Lung (tissue), 11 donors: ENCODE measurements at regions not wholly inside any gene's neighbourhood (a gene's known extent, or its start where the extent isn't known, plus 50 kb on each side); places are given as distances from the start of the nearest gene placed in this dataset.
"Not testable (repeated sequence)": the region's sequence is repeated elsewhere in the genome, so short reads cannot be mapped to it uniquely, and the experiment has no call there.

Source experiments
- ATAC-seq: fragments of 200-7000 bp; cut with Tn5 transposase; one replicate; pipeline ENCODE4 v1.9.1; 2020; ENCODE audit warnings: moderate number of reproducible peaks; ENCODE audit not compliant: insufficient read depth, low FRiP score
- DNase-seq, 3 donors: peaks; one replicate each; pipeline ENCODE4 v3.0.0-alpha.2; 2013 to 2017
- H3K27ac ChIP-seq, 2 donors: one replicate each; pipeline ENCODE4 v1.5.1; 2013; ENCODE audit warnings: mild to moderate bottlenecking in 2 of 2, moderate library complexity in 2 of 2, control low read depth in 1 of 2, inconsistent platforms in 1 of 2, low read depth in 1 of 2, low read length in 1 of 2
- H3K27me3 ChIP-seq, 3 donors: one replicate each; pipeline ENCODE4 v1.5.1; 2013; ENCODE audit warnings: low read length in 2 of 3; ENCODE audit not compliant: control insufficient read depth in 3 of 3, insufficient read depth in 3 of 3
- H3K36me3 ChIP-seq, 4 donors: one replicate each; pipeline ENCODE4 v1.5.1; 2013; ENCODE audit warnings: low read length in 4 of 4, mild to moderate bottlenecking in 1 of 4, moderate library complexity in 1 of 4; ENCODE audit not compliant: control insufficient read depth in 4 of 4, insufficient read depth in 4 of 4
- H3K4me1 ChIP-seq, 5 donors: one replicate each; pipeline ENCODE4 v1.5.1; 2013; ENCODE audit warnings: low read length in 5 of 5, mild to moderate bottlenecking in 2 of 5, moderate library complexity in 1 of 5; ENCODE audit not compliant: control insufficient read depth in 5 of 5, insufficient read depth in 5 of 5
- H3K4me3 ChIP-seq: one replicate; pipeline ENCODE4 v1.5.1; 2013; ENCODE audit warnings: mild to moderate bottlenecking, control low read depth, moderate library complexity
- H3K9ac ChIP-seq, 2 donors: one replicate each; pipeline ENCODE4 v1.5.1; 2013; ENCODE audit warnings: low read length in 2 of 2, control low read depth in 1 of 2; ENCODE audit not compliant: insufficient read depth in 1 of 2
- H3K9me3 ChIP-seq, 4 donors: one replicate each; pipeline ENCODE4 v1.5.1; 2013; ENCODE audit warnings: low read length in 3 of 4, mild to moderate bottlenecking in 1 of 4, moderate library complexity in 1 of 4; ENCODE audit not compliant: control insufficient read depth in 4 of 4, insufficient read depth in 3 of 4
- CTCF ChIP-seq: IDR thresholded peaks from 2 replicates; pipeline ENCODE4 v1.5.1; 2012; ENCODE audit warnings: mild to moderate bottlenecking; ENCODE audit errors: control extremely low read depth, extremely low read depth
- WGBS, 2 donors: extraction: QIAGEN DNeasy Blood & Tissue Kit; methylation state at CpG; one replicate each; pipeline ENCODE4 v1.1.7; 2013; 5-methylcytosine and 5-hydroxymethylcytosine counted together
- donor health status: control.
- donor health status: control.
- donor health status: Bipolar disorder and iron deficiency.
- donor health status: healthy.
- donor health status: DM: yes; HTN: yes; CAD: no.

- TF ChIP-seq CTCF, result no peak
- H3K27me3 ChIP-seq, result peaks cover 0 to 12% (median 0%) of the 10 kb centered on the region in 3 donors
- WGBS, 2 donors, result 81 to 85% methylated on average over 10 of the region's 10 CpGs
- H3K36me3 ChIP-seq, result no peaks in the 10 kb centered on the region
- no peak overlapping the region for H3K9ac ChIP-seq
- H3K4me1 ChIP-seq, result peaks cover 0 to 19% (median 0%) of the 10 kb centered on the region in 5 donors
- DNase-seq (no peak), ATAC-seq (no peak)
- peaks cover 0 to 4% (median 0%) of the 10 kb centered on the region in 4 donors for H3K9me3 ChIP-seq
- H3K27ac ChIP-seq, result no peak overlapping the region
- H3K4me3 ChIP-seq, result no peak overlapping the region
Measured at GRCh38 chr5:79886925-79887655, 104.0 kb downstream of the MTX3 start.

- no peaks in the 10 kb centered on the region for H3K36me3 ChIP-seq
- no peak for ATAC-seq
- TF ChIP-seq CTCF, result no peak
- peaks cover 0 to 4% (median 0%) of the 10 kb centered on the region in 4 donors for H3K9me3 ChIP-seq
- peaks cover 0 to 16% (median 0%) of the 10 kb centered on the region in 3 donors for H3K27me3 ChIP-seq
- no peak overlapping the region for H3K9ac ChIP-seq
- no peak overlapping the region for H3K4me3 ChIP-seq
- peaks cover 0 to 19% (median 0%) of the 10 kb centered on the region in 5 donors for H3K4me1 ChIP-seq
- 63 to 77% methylated on average over 5 of the region's 5 CpGs for WGBS, 2 donors
- H3K27ac ChIP-seq, result no peak overlapping the region
- DNase-seq, result no peak
Measured at GRCh38 chr5:79886456-79886855, 104.6 kb downstream of the MTX3 start.

- not testable (repeated sequence) for H3K9ac ChIP-seq, H3K9me3 ChIP-seq, H3K27me3 ChIP-seq, H3K36me3 ChIP-seq, H3K4me3 ChIP-seq, H3K27ac ChIP-seq, ATAC-seq, DNase-seq
- WGBS, 2 donors, result 80 to 95% methylated on average over 1 of the region's 1 CpG
- H3K4me1 ChIP-seq, result peaks cover 0 to 19% (median 0%) of the 10 kb centered on the region in 5 donors
Measured at GRCh38 chr5:79879880-79880279, 111.2 kb downstream of the MTX3 start.

DNA sequence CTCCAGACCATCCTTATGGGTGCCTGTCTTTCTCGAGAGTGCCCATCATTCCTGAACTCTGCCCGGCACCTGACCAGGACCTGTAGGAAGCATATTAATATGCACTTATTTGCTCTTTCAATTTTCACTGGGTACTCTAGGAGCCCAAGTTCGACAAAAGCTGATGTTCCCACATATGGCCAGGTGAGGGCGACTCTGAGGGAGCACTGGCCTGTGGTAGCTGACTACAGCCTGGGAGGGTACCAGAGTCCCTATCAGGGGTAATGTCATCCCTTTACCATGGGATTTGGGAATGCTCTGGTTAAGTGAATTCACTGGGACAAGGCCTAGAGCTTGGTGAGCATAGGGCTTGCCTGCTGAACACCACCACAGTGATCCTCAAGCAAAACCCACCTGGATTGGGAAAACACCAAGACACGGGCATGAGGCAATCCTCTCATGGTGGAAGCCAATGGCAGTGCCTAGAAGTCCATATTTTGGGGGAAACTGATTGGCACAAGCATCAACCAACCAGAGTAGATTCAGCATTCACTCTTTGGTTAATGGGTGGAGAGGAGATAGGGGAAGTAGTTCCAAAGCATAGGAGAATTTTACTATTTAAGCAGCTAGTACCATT is 112.2 kb downstream of the MTX3 start:
- Histone ChIP-seq H3K4me1 (peaks cover 0 to 9% (median 0%) of the 10 kb centered on the region in 5 donors), H3K9me3 (peaks cover 0 to 4% (median 0%) of the 10 kb centered on the region in 4 donors), H3K4me3 (no peak overlapping the region), H3K9ac (no peak overlapping the region), H3K36me3 (no peaks in the 10 kb centered on the region), H3K27ac (no peak overlapping the region), H3K27me3 (peaks cover 0 to 9% (median 0%) of the 10 kb centered on the region in 3 donors)
- no peak for DNase-seq
- ATAC-seq, result no peak
- 49 to 69% methylated on average over 5 of the region's 5 CpGs for WGBS, 2 donors
- no peak for TF ChIP-seq CTCF
